Ishikawa (cell line): ENCODE measurements at regions not wholly inside any gene's neighbourhood (a gene's known extent, or its start where the extent isn't known, plus 50 kb on each side); places are given as distances from the start of the nearest gene placed in this dataset.

Experiments used
- CEBPB ChIP-seq: IDR thresholded peaks from 2 replicates; pipeline ENCODE4 v1.6.1; 2012
- EP300 ChIP-seq: IDR thresholded peaks from 2 replicates; pipeline ENCODE4 v1.6.1; 2012; ENCODE audit warnings: borderline replicate concordance
- FOXM1 ChIP-seq: IDR thresholded peaks from 2 replicates; pipeline ENCODE4 v1.6.1; 2012; ENCODE audit warnings: low read depth, borderline replicate concordance
- MAX ChIP-seq: IDR thresholded peaks from 2 replicates; pipeline ENCODE4 v1.6.1; 2012
- RAD21 ChIP-seq: IDR thresholded peaks from 2 replicates; pipeline ENCODE4 v1.6.1; 2012; ENCODE audit warnings: low read depth
- REST ChIP-seq: IDR thresholded peaks from 2 replicates; pipeline ENCODE4 v1.6.1; 2012; ENCODE audit warnings: low read depth, mild to moderate bottlenecking
- TAF1 ChIP-seq: IDR thresholded peaks from 2 replicates; pipeline ENCODE4 v1.6.1; 2012; ENCODE audit warnings: low read depth, mild to moderate bottlenecking
- TEAD4 ChIP-seq: IDR thresholded peaks from 2 replicates; pipeline ENCODE4 v1.6.1; 2012
- YY1 ChIP-seq: IDR thresholded peaks from 2 replicates; pipeline ENCODE4 v1.6.1; 2012; ENCODE audit warnings: low read depth

GRCh38 chr6:98384334-98384733, 450.0 kb upstream of the POU3F2 start:
- TF ChIP-seq REST (no peak), TEAD4 (no peak), FOXM1 (no peak), CEBPB (no peak), EP300 (no peak), RAD21 (no peak), TAF1 (no peak), YY1 (no peak), MAX (no peak)
